ENCODE measurements at regions not wholly inside any gene's neighbourhood (a gene's known extent, or its start where the extent isn't known, plus 50 kb on each side); places are given as distances from the start of the nearest gene placed in this dataset.

- TF ChIP-seq CTCF (IDR thresholded peaks at IDR 0.05) (no peak), POLR2A (IDR thresholded peaks at IDR 0.05) (no peak)
Measured at GRCh38 chr1:162992945-162993344, 76.2 kb upstream of the RGS4 start.
